Erythroblast (primary cell): ENCODE measurements at regions not wholly inside any gene's neighbourhood (a gene's known extent, or its start where the extent isn't known, plus 50 kb on each side); places are given as distances from the start of the nearest gene placed in this dataset.

Experiments used
- DNase-seq, 2 experiments: peaks; one replicate each; lab custom pipeline; 2025; lab: John Stamatoyannopoulos, UW
- GATA1 ChIP-seq: IDR thresholded peaks from 2 replicates; pipeline ENCODE4 v1.6.1; 2011; ENCODE audit warnings: low read depth, mild to moderate bottlenecking, control low read depth, low read length, moderate library complexity
- POLR2A ChIP-seq: IDR thresholded peaks from 2 replicates; pipeline ENCODE4 v1.6.1; 2011; ENCODE audit warnings: mild to moderate bottlenecking, low read length

GRCh38 chr2:15028406-15028805, 395.9 kb downstream of the LRATD1 start:
- DNase-seq: no peak
- no peak for TF ChIP-seq POLR2A
- no peak for TF ChIP-seq GATA1

- no peak for DNase-seq
- TF ChIP-seq POLR2A: no peak
- TF ChIP-seq GATA1: no peak
Measured at GRCh38 chr2:15031745-15032240, 399.3 kb downstream of the LRATD1 start.

- DNase-seq: no peak
- TF ChIP-seq GATA1: no peak
Measured at GRCh38 chr2:15034246-15034645, 401.7 kb downstream of the LRATD1 start.

- no peak for DNase-seq
- TF ChIP-seq GATA1 (no peak), POLR2A (no peak)
Measured at GRCh38 chr2:15034860-15035259, 402.3 kb downstream of the LRATD1 start.

GRCh38 chr2:15038366-15039364, 406.1 kb downstream of the LRATD1 start:
- DNase-seq: no peak
- TF ChIP-seq POLR2A (no peak), GATA1 (no peak)

GRCh38 chr2:15040429-15041084, 408.0 kb downstream of the LRATD1 start:
- no peak for DNase-seq
- TF ChIP-seq POLR2A (no peak), GATA1 (no peak)

- no peak for DNase-seq
- TF ChIP-seq POLR2A (no peak), GATA1 (no peak)
Measured at GRCh38 chr2:15041429-15041837, 408.9 kb downstream of the LRATD1 start.

GRCh38 chr2:15042801-15043217, 410.3 kb downstream of the LRATD1 start:
- no peak for DNase-seq
- TF ChIP-seq GATA1 (no peak), POLR2A (no peak)

GRCh38 chr2:15043336-15044058, 411.0 kb downstream of the LRATD1 start:
- TF ChIP-seq POLR2A: no peak
- TF ChIP-seq GATA1: no peak
- no peak for DNase-seq

GRCh38 chr2:15045054-15045453, 412.5 kb downstream of the LRATD1 start:
- DNase-seq: no peak
- TF ChIP-seq POLR2A: no peak
- no peak for TF ChIP-seq GATA1

- TF ChIP-seq GATA1 (no peak), POLR2A (no peak)
- DNase-seq: no peak
Measured at GRCh38 chr2:15047184-15047583, 414.7 kb downstream of the LRATD1 start.

GRCh38 chr2:15048000-15048399, 415.5 kb downstream of the LRATD1 start:
- TF ChIP-seq POLR2A (no peak), GATA1 (no peak)

GRCh38 chr2:15049096-15049993, 416.8 kb downstream of the LRATD1 start:
- TF ChIP-seq GATA1 (no peak), POLR2A (no peak)
- no peak for DNase-seq

More at GRCh38 chr2:15048000-15048399, 415.5 kb downstream of the LRATD1 start:
- no peak for DNase-seq
